Sigmoid colon (tissue), 6 donors: ENCODE measurements at regions not wholly inside any gene's neighbourhood (a gene's known extent, or its start where the extent isn't known, plus 50 kb on each side); places are given as distances from the start of the nearest gene placed in this dataset.

ENCODE experiments used
- DNase-seq: peaks from one replicate; pipeline ENCODE4 v3.0.0-alpha.2; 2019
- H3K27ac ChIP-seq, 4 donors: fragments of 200-600 bp; sonication (generic); one replicate each; pipeline ENCODE4 v1.5.1; 2016 to 2019; ENCODE audit warnings: mild to moderate bottlenecking in 1 of 4
- H3K27me3 ChIP-seq, 3 donors: fragments of 200-600 bp; sonication (generic); one replicate each; pipeline ENCODE4 v1.5.1; 2019; ENCODE audit warnings: mild to moderate bottlenecking in 1 of 3
- H3K36me3 ChIP-seq, 4 donors: fragments of 200-600 bp; sonication (generic); one replicate each; pipeline ENCODE4 v1.5.1; 2016 to 2019
- H3K4me1 ChIP-seq, 4 donors: fragments of 200-600 bp; sonication (generic); one replicate each; pipeline ENCODE4 v1.5.1; 2017 to 2019
- H3K4me3 ChIP-seq, 4 donors: fragments of 200-600 bp; sonication (generic); one replicate each; pipeline ENCODE4 v1.5.1; 2017 to 2019; ENCODE audit warnings: mild to moderate bottlenecking in 2 of 4, moderate library complexity in 1 of 4
- H3K9me3 ChIP-seq, 4 donors: fragments of 200-600 bp in 3 of 4; sonication (generic) in 3 of 4; one replicate each; pipeline versions ENCODE4 v1.5.1 to v1.6.1; 2013 to 2019
- CTCF ChIP-seq, 4 experiments: fragments of 450-650 bp in 3 of 4; fragments of 200-600 bp in 1 of 4; IDR thresholded peaks; one replicate each; pipeline ENCODE4 v1.5.1; 2016 to 2019; ENCODE audit warnings: antibody characterized with exemption in 4 of 4, mild to moderate bottlenecking in 3 of 4, moderate library complexity in 2 of 4
- EP300 ChIP-seq, 4 donors: sonication (generic); formaldehyde crosslinking; IDR thresholded peaks; one replicate each; pipeline ENCODE4 v1.6.1; 2017; ENCODE audit warnings: antibody characterized with exemption in 4 of 4
- POLR2A ChIP-seq, 2 donors: fragments of 450-650 bp; IDR thresholded peaks; one replicate each; pipeline ENCODE4 v1.6.1; 2016; ENCODE audit warnings: antibody characterized with exemption in 2 of 2, mild to moderate bottlenecking in 2 of 2, moderate library complexity in 2 of 2
- POLR2AphosphoS5 ChIP-seq, 4 donors: sonication (generic); formaldehyde crosslinking; IDR thresholded peaks; one replicate each; pipeline ENCODE4 v1.6.1; 2017; ENCODE audit warnings: antibody characterized with exemption in 4 of 4
- WGBS, 2 donors: extraction: QIAGEN DNeasy Blood & Tissue Kit; methylation state at CpG; one replicate each; pipeline ENCODE4 v1.1.7; 2013; 5-methylcytosine and 5-hydroxymethylcytosine counted together
- intact Hi-C: fragments of 100-400 bp; cut with DNase I; formaldehyde crosslinking; loops from one replicate; pipeline ENCODE4 v1.15.1; 2023
- donor health status: healthy with polysubstance abuse.
- donor health status: healthy.

- Histone ChIP-seq H3K27ac (no peak overlapping the region), H3K36me3 (no peaks in the 10 kb centered on the region), H3K9me3 (no peaks in the 10 kb centered on the region), H3K27me3 (no peaks in the 10 kb centered on the region), H3K4me1 (no peaks in the 10 kb centered on the region), H3K4me3 (no peak overlapping the region)
- DNase-seq: no peak
- WGBS, 2 donors: 86 to 92% methylated on average over 2 of the region's 2 CpGs
- intact Hi-C loops: no loop called here
- TF ChIP-seq POLR2A (IDR thresholded peaks at IDR 0.05): no peak
Observed at GRCh38 chr4:149870008-149870407, 54.4 kb upstream of the IQCM start.

GRCh38 chr4:149881744-149882143 is 66.1 kb upstream of the IQCM start:
- Histone ChIP-seq H3K4me3 (no peak overlapping the region), H3K36me3 (no peaks in the 10 kb centered on the region), H3K9me3 (no peaks in the 10 kb centered on the region), H3K4me1 (peaks cover 0 to 22% (median 15%) of the 10 kb centered on the region in 4 donors), H3K27me3 (no peaks in the 10 kb centered on the region), H3K27ac (no peak overlapping the region)
- intact Hi-C loops: no loop called here
- TF ChIP-seq CTCF (IDR thresholded peaks at IDR 0.05) (no peak), POLR2A (IDR thresholded peaks at IDR 0.05) (no peak), EP300 (IDR thresholded peaks at IDR 0.05) (no peak), POLR2AphosphoS5 (IDR thresholded peaks at IDR 0.05) (no peak)
- DNase-seq: no peak
- 89 to 99% methylated on average over 1 of the region's 1 CpG for whole genome bisulfite sequencing, 2 donors

- Histone ChIP-seq H3K4me1 (peaks cover 0 to 22% (median 15%) of the 10 kb centered on the region in 4 donors), H3K4me3 (no peak overlapping the region), H3K27me3 (no peaks in the 10 kb centered on the region), H3K9me3 (no peaks in the 10 kb centered on the region), H3K27ac (no peak overlapping the region), H3K36me3 (no peaks in the 10 kb centered on the region)
- WGBS, 2 donors: 80 to 89% methylated on average over 1 of the region's 1 CpG
- intact Hi-C loops: no loop called here
- no peak for TF ChIP-seq CTCF (IDR thresholded peaks at IDR 0.05)
- TF ChIP-seq POLR2A (IDR thresholded peaks at IDR 0.05): no peak
- TF ChIP-seq EP300 (IDR thresholded peaks at IDR 0.05): no peak
- TF ChIP-seq POLR2AphosphoS5 (IDR thresholded peaks at IDR 0.05): no peak
- DNase-seq: no peak
Observed at GRCh38 chr4:149882251-149882650, 66.6 kb upstream of the IQCM start.

GRCh38 chr4:149884046-149884445 is 68.4 kb upstream of the IQCM start:
- Histone ChIP-seq H3K4me3 (no peak overlapping the region), H3K27me3 (no peaks in the 10 kb centered on the region), H3K27ac (no peak overlapping the region), H3K36me3 (no peaks in the 10 kb centered on the region), H3K4me1 (peaks cover 0 to 22% (median 15%) of the 10 kb centered on the region in 4 donors), H3K9me3 (no peaks in the 10 kb centered on the region)
- DNase-seq: no peak
- TF ChIP-seq EP300 (IDR thresholded peaks at IDR 0.05): no peak
- TF ChIP-seq POLR2A (IDR thresholded peaks at IDR 0.05): no peak
- TF ChIP-seq POLR2AphosphoS5 (IDR thresholded peaks at IDR 0.05): no peak
- WGBS, 2 donors: 21 to 65% methylated on average over 6 of the region's 6 CpGs
- intact Hi-C loops: no loop called here

- DNase-seq: no peak
- no peaks in the 10 kb centered on the region for H3K27me3 ChIP-seq
- no peak overlapping the region for H3K27ac ChIP-seq
- 23 to 57% methylated on average over 3 of the region's 3 CpGs for WGBS, 2 donors
- intact Hi-C loops: no loop called here
- H3K4me3 ChIP-seq: no peak overlapping the region
- TF ChIP-seq POLR2A (IDR thresholded peaks at IDR 0.05) (no peak), CTCF (IDR thresholded peaks at IDR 0.05) (no peak), POLR2AphosphoS5 (IDR thresholded peaks at IDR 0.05) (no peak), EP300 (IDR thresholded peaks at IDR 0.05) (no peak)
- no peaks in the 10 kb centered on the region for H3K9me3 ChIP-seq
- no peaks in the 10 kb centered on the region for H3K36me3 ChIP-seq
- H3K4me1 ChIP-seq: peaks cover 0 to 22% (median 15%) of the 10 kb centered on the region in 4 donors
Observed at GRCh38 chr4:149884529-149885181, 69.0 kb upstream of the IQCM start.

GRCh38 chr4:149885896-149886295 is 70.3 kb upstream of the IQCM start:
- intact Hi-C loops: no loop called here
- TF ChIP-seq CTCF (IDR thresholded peaks at IDR 0.05) (no peak), EP300 (IDR thresholded peaks at IDR 0.05) (no peak), POLR2AphosphoS5 (IDR thresholded peaks at IDR 0.05) (no peak), POLR2A (IDR thresholded peaks at IDR 0.05) (no peak)

More at GRCh38 chr4:149885896-149886295, 70.3 kb upstream of the IQCM start:
- no peak overlapping the region for H3K4me3 ChIP-seq
- no peaks in the 10 kb centered on the region for H3K36me3 ChIP-seq
- no peaks in the 10 kb centered on the region for H3K9me3 ChIP-seq
- peaks cover 0 to 22% (median 15%) of the 10 kb centered on the region in 4 donors for H3K4me1 ChIP-seq
- no peaks in the 10 kb centered on the region for H3K27me3 ChIP-seq
- no peak for DNase-seq
- H3K27ac ChIP-seq: no peak overlapping the region
